LNCAP (cell line): ENCODE measurements at regions not wholly inside any gene's neighbourhood (a gene's known extent, or its start where the extent isn't known, plus 50 kb on each side); places are given as distances from the start of the nearest gene placed in this dataset.

ENCODE experiments used
- TF ChIP-seq, protein P1 (sequence below): fragments of 450-650 bp; IDR thresholded peaks from 2 replicates; pipeline ENCODE4 v1.5.1; 2017; ENCODE audit warnings: mild to moderate bottlenecking

DNA sequence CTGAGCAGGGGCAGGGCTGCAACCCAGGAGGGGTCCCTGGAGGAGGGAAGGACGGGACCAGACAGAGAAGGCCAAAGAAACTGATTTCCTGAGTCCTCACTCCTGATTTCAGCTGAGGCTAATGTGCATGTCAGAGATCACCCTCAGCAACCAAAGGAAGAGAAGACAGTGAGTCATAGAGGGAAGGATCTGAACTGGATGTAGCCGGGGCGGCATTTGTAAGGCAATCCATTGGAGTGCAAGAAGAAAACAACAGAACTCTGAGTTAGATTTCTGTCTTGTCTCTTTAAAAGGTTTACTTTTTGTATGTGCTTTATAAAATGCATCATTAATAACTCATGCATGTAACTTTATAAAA, 105.3 kb upstream of the AGBL1 start:
- TF ChIP-seq, protein P1, sequence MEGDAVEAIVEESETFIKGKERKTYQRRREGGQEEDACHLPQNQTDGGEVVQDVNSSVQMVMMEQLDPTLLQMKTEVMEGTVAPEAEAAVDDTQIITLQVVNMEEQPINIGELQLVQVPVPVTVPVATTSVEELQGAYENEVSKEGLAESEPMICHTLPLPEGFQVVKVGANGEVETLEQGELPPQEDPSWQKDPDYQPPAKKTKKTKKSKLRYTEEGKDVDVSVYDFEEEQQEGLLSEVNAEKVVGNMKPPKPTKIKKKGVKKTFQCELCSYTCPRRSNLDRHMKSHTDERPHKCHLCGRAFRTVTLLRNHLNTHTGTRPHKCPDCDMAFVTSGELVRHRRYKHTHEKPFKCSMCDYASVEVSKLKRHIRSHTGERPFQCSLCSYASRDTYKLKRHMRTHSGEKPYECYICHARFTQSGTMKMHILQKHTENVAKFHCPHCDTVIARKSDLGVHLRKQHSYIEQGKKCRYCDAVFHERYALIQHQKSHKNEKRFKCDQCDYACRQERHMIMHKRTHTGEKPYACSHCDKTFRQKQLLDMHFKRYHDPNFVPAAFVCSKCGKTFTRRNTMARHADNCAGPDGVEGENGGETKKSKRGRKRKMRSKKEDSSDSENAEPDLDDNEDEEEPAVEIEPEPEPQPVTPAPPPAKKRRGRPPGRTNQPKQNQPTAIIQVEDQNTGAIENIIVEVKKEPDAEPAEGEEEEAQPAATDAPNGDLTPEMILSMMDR: no peak

DNA sequence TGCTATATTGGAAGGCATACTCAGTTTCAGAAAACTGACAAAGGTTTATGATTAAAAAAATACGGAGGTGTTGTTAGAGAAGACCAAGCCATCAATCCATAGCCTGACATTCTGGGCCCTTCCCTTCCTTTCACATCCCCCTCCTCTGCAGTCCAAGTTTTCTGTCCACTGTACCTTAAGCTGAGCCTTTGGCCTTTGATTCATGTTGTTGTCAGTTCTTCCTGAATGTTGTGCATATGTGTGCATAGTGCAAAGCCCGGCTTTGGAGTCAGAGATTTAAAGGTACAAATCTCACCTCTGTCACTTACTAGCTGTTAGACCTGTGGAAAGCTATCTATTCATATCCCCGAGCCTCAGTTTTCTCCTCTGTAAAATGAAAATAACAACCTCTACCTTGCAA, 104.9 kb upstream of the AGBL1 start:
- TF ChIP-seq, protein P1: no peak

DNA sequence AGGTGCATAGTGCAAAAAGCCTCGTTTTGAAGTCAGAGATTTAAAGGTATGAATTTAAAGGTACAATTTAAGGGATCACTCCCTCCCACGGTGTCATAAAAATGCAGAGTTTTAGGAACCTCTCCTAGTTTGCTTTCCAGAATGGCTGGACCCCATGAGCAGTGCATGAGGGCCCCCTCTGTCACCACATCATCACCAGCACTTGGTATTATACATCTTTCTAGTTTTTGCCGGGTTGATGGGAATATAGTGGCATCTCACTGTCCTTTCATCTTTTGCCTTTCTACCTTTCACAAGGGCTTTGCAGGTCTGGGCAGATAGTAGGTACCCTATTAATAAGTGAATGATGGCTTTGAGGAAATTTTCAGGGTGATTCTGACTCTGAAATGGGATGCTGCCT, 103.6 kb upstream of the AGBL1 start:
- TF ChIP-seq, protein P1: no peak

DNA sequence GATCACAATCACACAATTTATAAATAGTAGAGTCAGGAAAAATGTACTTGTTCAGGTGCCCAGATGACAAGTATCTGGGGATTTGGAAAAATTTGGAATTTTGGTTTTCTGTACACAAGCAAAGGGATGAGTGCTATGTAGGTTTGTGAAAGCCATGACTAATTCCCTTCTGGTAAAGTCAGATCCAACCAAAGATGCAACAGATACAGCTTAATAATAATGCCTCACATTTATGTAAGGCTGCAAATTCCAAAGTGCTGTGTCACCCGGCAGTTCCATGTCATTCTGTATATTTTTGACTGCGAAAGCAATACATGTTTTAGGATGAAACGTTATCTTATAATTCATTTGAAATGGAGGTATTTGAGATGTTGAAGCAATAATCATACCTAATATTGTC, 102.7 kb upstream of the AGBL1 start:
- TF ChIP-seq, protein P1: no peak

DNA sequence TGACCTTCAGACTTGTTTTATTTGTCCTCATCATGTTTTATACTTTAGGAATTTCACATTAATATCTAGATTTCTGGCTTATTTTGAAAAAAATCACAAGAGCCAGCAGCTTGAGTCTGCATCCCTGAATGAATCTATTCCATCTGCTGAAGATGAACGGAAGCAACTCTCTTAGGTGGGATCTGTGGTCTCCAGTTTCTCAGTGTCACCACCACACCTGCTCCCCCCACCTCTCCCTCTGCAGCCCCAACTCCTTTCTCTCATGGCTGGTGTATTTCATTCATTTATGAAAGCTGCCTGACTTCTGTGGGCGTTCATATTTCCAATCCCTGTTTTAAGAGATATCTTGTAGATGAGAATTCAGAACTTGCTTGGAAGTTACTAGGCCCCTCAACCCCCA, 102.1 kb upstream of the AGBL1 start:
- TF ChIP-seq, protein P1: no peak

DNA sequence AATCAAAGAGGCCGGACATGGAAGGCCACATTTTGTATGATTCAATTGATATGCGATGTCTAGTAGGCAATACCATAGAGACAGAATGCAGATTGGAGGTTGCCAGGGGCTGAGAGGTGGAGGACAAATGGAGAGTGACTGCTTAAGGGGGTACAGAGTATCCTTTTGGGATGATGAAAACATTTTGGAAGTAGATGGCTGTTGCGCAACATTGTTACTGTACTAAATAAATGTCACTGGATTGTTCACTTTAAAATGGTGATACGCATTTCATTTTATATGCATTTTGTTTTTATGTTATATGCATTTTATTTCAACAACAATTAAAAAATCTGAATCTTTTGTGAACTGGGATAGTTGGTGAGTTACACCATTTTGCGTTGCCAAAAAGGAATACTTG, 99.7 kb upstream of the AGBL1 start:
- TF ChIP-seq, protein P1: no peak

DNA sequence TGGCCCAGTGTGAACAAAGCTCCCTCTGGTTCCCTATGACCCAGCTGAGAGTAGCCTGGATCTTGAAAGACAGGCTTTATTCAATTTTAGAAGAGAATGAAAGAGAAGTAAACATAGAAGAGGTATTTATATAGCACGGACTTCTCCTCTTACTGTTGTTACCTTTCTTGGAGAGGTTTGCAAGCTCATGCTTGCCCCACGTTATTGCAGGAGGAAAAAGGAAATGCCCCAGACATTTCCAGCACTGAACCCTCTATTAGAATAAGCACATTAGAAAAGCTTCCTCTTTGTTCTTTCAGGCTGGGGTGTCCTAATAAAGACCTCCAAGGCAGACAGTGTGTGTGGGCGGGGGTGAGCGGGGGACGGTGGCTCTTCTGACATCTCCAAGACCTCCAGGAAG, 98.7 kb upstream of the AGBL1 start:
- TF ChIP-seq, protein P1: no peak

DNA sequence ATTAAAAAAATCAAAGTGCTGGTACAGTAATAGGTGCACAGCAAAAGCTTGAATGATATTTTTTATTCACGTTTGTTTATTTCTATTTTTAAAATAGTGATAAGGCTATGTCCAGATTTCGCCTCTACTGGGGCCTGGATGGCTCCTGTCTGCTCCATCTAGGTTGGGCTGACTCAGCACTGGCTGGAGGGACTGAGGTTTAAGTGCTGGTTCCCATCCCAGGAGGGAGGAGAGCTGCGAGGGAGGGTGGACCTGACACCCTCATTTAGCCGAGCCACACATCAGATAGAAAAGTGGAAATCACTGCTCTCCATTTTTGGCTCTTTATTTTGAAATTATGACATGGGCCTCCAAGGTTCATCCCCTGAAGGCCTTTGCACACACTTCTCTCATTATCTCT, 95.4 kb upstream of the AGBL1 start:
- TF ChIP-seq, protein P1: no peak
